Neural progenitor cell (in vitro differentiated cells): ENCODE measurements at regions not wholly inside any gene's neighbourhood (a gene's known extent, or its start where the extent isn't known, plus 50 kb on each side); places are given as distances from the start of the nearest gene placed in this dataset.

Experiments
- DNase-seq: peaks from one replicate; pipeline ENCODE4 v3.0.0-alpha.2; 2016; ENCODE audit warnings: low spot score
- H2AFZ ChIP-seq: fragments of 200-600 bp; sonication (generic); replicated peaks from 2 replicates; pipeline ENCODE4 v1.6.1; 2016; ENCODE audit warnings: antibody characterized with exemption
- H3F3A ChIP-seq: fragments of 200-600 bp; sonication (generic); 2 replicates; pipeline ENCODE4 v1.6.1; 2016; ENCODE audit warnings: antibody characterized with exemption, low read depth
- H3K27ac ChIP-seq: fragments of 200-600 bp; sonication (generic); 2 replicates; pipeline ENCODE4 v1.5.1; 2016; ENCODE audit warnings: mild to moderate bottlenecking
- H3K27me3 ChIP-seq: fragments of 200-600 bp; sonication (generic); 2 replicates; pipeline ENCODE4 v1.6.1; 2016; ENCODE audit warnings: mild to moderate bottlenecking, moderate library complexity
- H3K36me3 ChIP-seq: fragments of 200-600 bp; sonication (generic); 2 replicates; pipeline ENCODE4 v1.5.1; 2016
- H3K4me1 ChIP-seq: fragments of 200-600 bp; sonication (generic); 2 replicates; pipeline ENCODE4 v1.6.1; 2016; ENCODE audit warnings: mixed run types
- H3K4me2 ChIP-seq: fragments of 200-600 bp; sonication (generic); 2 replicates; pipeline ENCODE4 v1.6.1; 2016
- H3K4me3 ChIP-seq: fragments of 200-600 bp; sonication (generic); 2 replicates; pipeline ENCODE4 v1.5.1; 2016
- H3K79me2 ChIP-seq: fragments of 200-600 bp; sonication (generic); 2 replicates; pipeline ENCODE4 v1.6.1; 2016; ENCODE audit warnings: low read depth
- H3K9ac ChIP-seq: fragments of 200-600 bp; sonication (generic); 2 replicates; pipeline ENCODE4 v1.6.1; 2016
- H3K9me3 ChIP-seq: fragments of 200-600 bp; sonication (generic); 2 replicates; pipeline ENCODE4 v1.5.1; 2016; ENCODE audit warnings: low read depth
- H4K20me1 ChIP-seq: fragments of 200-600 bp; sonication (generic); 2 replicates; pipeline ENCODE4 v1.6.1; 2016; ENCODE audit warnings: low read depth
- H3K27ac Mint-ChIP-seq: 3 replicates; pipeline ENCODE4 v1.8.0; 2021; ENCODE audit warnings: mixed read lengths
- H3K27me3 Mint-ChIP-seq: 2 replicates; pipeline ENCODE4 v1.8.0; 2022; ENCODE audit warnings: low read depth, mild to moderate bottlenecking, inconsistent platforms, moderate library complexity, mixed read lengths; ENCODE audit not compliant: insufficient read depth
- H3K36me3 Mint-ChIP-seq: 3 replicates; pipeline ENCODE4 v1.8.0; 2021; ENCODE audit warnings: mixed read lengths
- H3K4me1 Mint-ChIP-seq: 3 replicates; pipeline ENCODE4 v1.8.0; 2021; ENCODE audit warnings: mixed read lengths
- H3K4me3 Mint-ChIP-seq: 3 replicates; pipeline ENCODE4 v1.8.0; 2021; ENCODE audit warnings: mild to moderate bottlenecking, moderate library complexity, mixed read lengths
- H3K9me3 Mint-ChIP-seq: 3 replicates; pipeline ENCODE4 v1.8.0; 2020; ENCODE audit warnings: mixed read lengths
- CTCF ChIP-seq: fragments of 200-600 bp; sonication (generic); IDR thresholded peaks from 2 replicates; pipeline ENCODE4 v1.5.1; 2017; ENCODE audit warnings: antibody characterized with exemption, mild to moderate bottlenecking
- EZH2 ChIP-seq: fragments of 200-600 bp; sonication (generic); IDR thresholded peaks from 2 replicates; pipeline ENCODE4 v1.6.1; 2017; ENCODE audit warnings: antibody characterized with exemption, mild to moderate bottlenecking, moderate library complexity
- EZH2phosphoT487 ChIP-seq: fragments of 200-600 bp; sonication (generic); IDR thresholded peaks from 2 replicates; pipeline ENCODE4 v1.6.1; 2017; ENCODE audit warnings: antibody characterized with exemption

- Histone ChIP-seq H3K27me3 (no peaks in the 10 kb centered on the region), H2AFZ (no peak overlapping the region), H3K9ac (no peak overlapping the region), H3K79me2 (no peaks in the 10 kb centered on the region), H3K9me3 (no peaks in the 10 kb centered on the region), H3K27ac (no peak overlapping the region), H3F3A (no peaks in the 10 kb centered on the region), H4K20me1 (no peaks in the 10 kb centered on the region), H3K4me2 (no peak overlapping the region), H3K36me3 (no peaks in the 10 kb centered on the region), H3K4me3 (no peak overlapping the region), H3K4me1 (no peaks in the 10 kb centered on the region)
- DNase-seq = no peak
- Mint-ChIP-seq H3K9me3 (peaks cover 2% of the 10 kb centered on the region), H3K36me3 (no peaks in the 10 kb centered on the region), H3K27me3 (peaks cover 2% of the 10 kb centered on the region), H3K4me3 (no peak overlapping the region), H3K27ac (no peak overlapping the region), H3K4me1 (no peaks in the 10 kb centered on the region)
- no peak for TF ChIP-seq CTCF
- no peak for TF ChIP-seq EZH2
- no peak for TF ChIP-seq EZH2phosphoT487
These were observed 983.0 kb downstream of the SI start for GRCh38 chr3:164095279-164095678.

DNA sequence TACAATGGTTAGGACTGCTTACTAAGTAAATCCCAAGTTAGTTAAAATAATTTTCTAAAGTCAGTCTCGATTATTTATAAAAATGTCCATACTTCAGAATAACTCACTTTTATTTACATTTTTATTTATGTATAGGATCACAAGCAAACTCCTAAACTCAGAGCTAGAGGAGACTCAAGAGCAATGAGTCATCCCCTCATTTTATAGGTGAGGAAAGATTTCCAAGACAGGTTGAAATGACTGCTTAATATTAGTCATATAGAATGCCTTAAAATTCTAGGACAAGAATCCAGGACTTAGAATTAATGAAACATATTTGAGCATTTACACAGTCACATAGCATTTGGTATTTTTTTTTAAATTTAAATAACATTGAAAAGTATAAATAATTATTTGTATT is 983.8 kb downstream of the SI start:
- H3K27me3 Mint-ChIP-seq = peaks cover 2% of the 10 kb centered on the region
- no peak overlapping the region for H3K4me3 ChIP-seq
- no peak overlapping the region for H3K27ac Mint-ChIP-seq

GRCh38 chr3:164080208-164080607 is 998.1 kb downstream of the SI start:
- H3K36me3 ChIP-seq = no peaks in the 10 kb centered on the region
- Mint-ChIP-seq H3K27ac (no peak overlapping the region), H3K36me3 (no peaks in the 10 kb centered on the region), H3K4me3 (no peak overlapping the region), H3K4me1 (no peaks in the 10 kb centered on the region), H3K9me3 (peaks cover 8% of the 10 kb centered on the region), H3K27me3 (peaks cover 3% of the 10 kb centered on the region)
- H4K20me1 ChIP-seq = no peaks in the 10 kb centered on the region
- no peaks in the 10 kb centered on the region for H3F3A ChIP-seq
- H3K4me2 ChIP-seq = no peak overlapping the region
- H3K79me2 ChIP-seq = no peaks in the 10 kb centered on the region
- no peak overlapping the region for H3K9ac ChIP-seq
- H3K4me1 ChIP-seq = no peaks in the 10 kb centered on the region
- H3K27me3 ChIP-seq = no peaks in the 10 kb centered on the region
- peak overlapping the region; percentile 5 for H2AFZ ChIP-seq
- no peaks in the 10 kb centered on the region for H3K9me3 ChIP-seq
- DNase-seq = no peak
- TF ChIP-seq CTCF (no peak), EZH2 (no peak), EZH2phosphoT487 (no peak)
- no peak overlapping the region for H3K4me3 ChIP-seq
- H3K27ac ChIP-seq = no peak overlapping the region

More for the DNA sequence above, 983.8 kb downstream of the SI start:
- H4K20me1 ChIP-seq = no peaks in the 10 kb centered on the region
- no peak overlapping the region for H3K27ac ChIP-seq
- H3K4me3 Mint-ChIP-seq = no peak overlapping the region
- H2AFZ ChIP-seq = no peak overlapping the region
- H3K4me1 ChIP-seq = no peaks in the 10 kb centered on the region
- H3K4me2 ChIP-seq = no peak overlapping the region
- no peaks in the 10 kb centered on the region for H3K36me3 ChIP-seq
- no peaks in the 10 kb centered on the region for H3K27me3 ChIP-seq
- no peak for DNase-seq
- H3K36me3 Mint-ChIP-seq = no peaks in the 10 kb centered on the region
- H3K9me3 ChIP-seq = no peaks in the 10 kb centered on the region
- H3F3A ChIP-seq = no peaks in the 10 kb centered on the region
- H3K9me3 Mint-ChIP-seq = peaks cover 2% of the 10 kb centered on the region
- no peak overlapping the region for H3K9ac ChIP-seq
- H3K79me2 ChIP-seq = no peaks in the 10 kb centered on the region
- no peaks in the 10 kb centered on the region for H3K4me1 Mint-ChIP-seq
- no peak for TF ChIP-seq EZH2
- TF ChIP-seq CTCF = no peak

GRCh38 chr3:164064298-164064697 is 1014.0 kb downstream of the SI start:
- Mint-ChIP-seq H3K27ac (no peak overlapping the region), H3K27me3 (no peaks in the 10 kb centered on the region), H3K4me1 (no peaks in the 10 kb centered on the region), H3K9me3 (no peaks in the 10 kb centered on the region), H3K4me3 (no peak overlapping the region), H3K36me3 (no peaks in the 10 kb centered on the region)
- H3K9me3 ChIP-seq = no peaks in the 10 kb centered on the region
- TF ChIP-seq EZH2phosphoT487 (no peak), CTCF (no peak), EZH2 (no peak)
- H3K79me2 ChIP-seq = no peaks in the 10 kb centered on the region
- no peaks in the 10 kb centered on the region for H3K36me3 ChIP-seq
- H4K20me1 ChIP-seq = no peaks in the 10 kb centered on the region
- H3K4me3 ChIP-seq = no peak overlapping the region
- H3F3A ChIP-seq = no peaks in the 10 kb centered on the region
- H3K27ac ChIP-seq = no peak overlapping the region
- H3K4me2 ChIP-seq = no peak overlapping the region
- H2AFZ ChIP-seq = no peak overlapping the region
- no peaks in the 10 kb centered on the region for H3K4me1 ChIP-seq
- no peak for DNase-seq
- no peak overlapping the region for H3K9ac ChIP-seq
- H3K27me3 ChIP-seq = no peaks in the 10 kb centered on the region
